SK-N-SH (cell line): ENCODE measurements at regions not wholly inside any gene's neighbourhood (a gene's known extent, or its start where the extent isn't known, plus 50 kb on each side); places are given as distances from the start of the nearest gene placed in this dataset.

Experiments
- EP300 ChIP-seq, 2 experiments: IDR thresholded peaks; 2 replicates each; pipeline versions ENCODE4 v1.4.0 to v1.6.1; 2012; ENCODE audit warnings: borderline replicate concordance in 1 of 2, low read depth in 1 of 2, low read length in 1 of 2
- MEF2A ChIP-seq: IDR thresholded peaks from 2 replicates; pipeline ENCODE4 v1.4.0; 2012; ENCODE audit warnings: low read depth, borderline replicate concordance
- MXI1 ChIP-seq: IDR thresholded peaks from 2 replicates; pipeline ENCODE4 v1.6.1; 2012; ENCODE audit warnings: mild to moderate bottlenecking, low read depth, low read length, improper control_type of control experiment
- POLR2AphosphoS5 ChIP-seq: IDR thresholded peaks from 2 replicates; pipeline ENCODE4 v1.6.1; 2012; ENCODE audit warnings: low read depth, low read length
- RAD21 ChIP-seq: IDR thresholded peaks from 2 replicates; pipeline ENCODE4 v1.6.1; 2012; ENCODE audit warnings: mild to moderate bottlenecking, low read length
- REST ChIP-seq: IDR thresholded peaks from 2 replicates; pipeline ENCODE4 v1.6.1; 2012; ENCODE audit warnings: mild to moderate bottlenecking, low read depth, low read length, moderate library complexity
- SMC3 ChIP-seq: IDR thresholded peaks from 2 replicates; pipeline ENCODE4 v1.6.1; 2012; ENCODE audit warnings: low read depth, low read length, improper control_type of control experiment
- USF1 ChIP-seq: IDR thresholded peaks from 2 replicates; pipeline ENCODE4 v1.4.0; 2012; ENCODE audit warnings: low read depth, borderline replicate concordance
- YY1 ChIP-seq: IDR thresholded peaks from 2 replicates; pipeline ENCODE4 v1.4.0; 2012; ENCODE audit warnings: low read depth, mild to moderate bottlenecking
- TF ChIP-seq, protein P1 (sequence below): fragments of 200-600 bp; sonication (generic); IDR thresholded peaks from 2 replicates; pipeline ENCODE4 v1.6.1; 2017; ENCODE audit warnings: antibody characterized with exemption, mild to moderate bottlenecking, moderate library complexity
- TF ChIP-seq, protein P2 (sequence below): IDR thresholded peaks from 2 replicates; pipeline ENCODE4; 2012

DNA sequence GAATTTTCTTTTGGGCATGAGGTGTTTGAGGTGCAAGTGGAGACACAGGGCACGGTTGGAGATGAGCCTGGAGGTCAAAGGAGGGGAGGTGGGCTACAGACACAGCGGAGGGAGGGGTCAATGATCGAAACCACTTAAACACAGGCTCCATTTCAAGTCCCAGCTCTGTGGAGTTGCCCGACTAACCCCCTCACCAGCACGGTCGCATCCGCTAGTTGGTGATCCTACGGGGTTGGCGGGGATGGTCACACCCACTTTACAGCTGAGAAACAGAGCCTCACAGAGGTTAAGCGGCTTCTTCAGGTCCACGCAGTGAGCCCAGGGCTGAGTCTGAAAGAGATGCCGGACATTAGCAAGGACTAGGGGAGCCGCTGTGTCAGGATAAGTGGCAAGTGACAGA is 60.1 kb upstream of the RUNX3 start:
- TF ChIP-seq, protein P1, sequence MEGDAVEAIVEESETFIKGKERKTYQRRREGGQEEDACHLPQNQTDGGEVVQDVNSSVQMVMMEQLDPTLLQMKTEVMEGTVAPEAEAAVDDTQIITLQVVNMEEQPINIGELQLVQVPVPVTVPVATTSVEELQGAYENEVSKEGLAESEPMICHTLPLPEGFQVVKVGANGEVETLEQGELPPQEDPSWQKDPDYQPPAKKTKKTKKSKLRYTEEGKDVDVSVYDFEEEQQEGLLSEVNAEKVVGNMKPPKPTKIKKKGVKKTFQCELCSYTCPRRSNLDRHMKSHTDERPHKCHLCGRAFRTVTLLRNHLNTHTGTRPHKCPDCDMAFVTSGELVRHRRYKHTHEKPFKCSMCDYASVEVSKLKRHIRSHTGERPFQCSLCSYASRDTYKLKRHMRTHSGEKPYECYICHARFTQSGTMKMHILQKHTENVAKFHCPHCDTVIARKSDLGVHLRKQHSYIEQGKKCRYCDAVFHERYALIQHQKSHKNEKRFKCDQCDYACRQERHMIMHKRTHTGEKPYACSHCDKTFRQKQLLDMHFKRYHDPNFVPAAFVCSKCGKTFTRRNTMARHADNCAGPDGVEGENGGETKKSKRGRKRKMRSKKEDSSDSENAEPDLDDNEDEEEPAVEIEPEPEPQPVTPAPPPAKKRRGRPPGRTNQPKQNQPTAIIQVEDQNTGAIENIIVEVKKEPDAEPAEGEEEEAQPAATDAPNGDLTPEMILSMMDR = no peak
- no peak for TF ChIP-seq SMC3
- no peak for TF ChIP-seq EP300 (IDR thresholded peaks at IDR 0.05; ENCODE audit: borderline replicate concordance in 1 of 2, low read depth in 1 of 2, low read length in 1 of 2)
- TF ChIP-seq, protein P2, sequence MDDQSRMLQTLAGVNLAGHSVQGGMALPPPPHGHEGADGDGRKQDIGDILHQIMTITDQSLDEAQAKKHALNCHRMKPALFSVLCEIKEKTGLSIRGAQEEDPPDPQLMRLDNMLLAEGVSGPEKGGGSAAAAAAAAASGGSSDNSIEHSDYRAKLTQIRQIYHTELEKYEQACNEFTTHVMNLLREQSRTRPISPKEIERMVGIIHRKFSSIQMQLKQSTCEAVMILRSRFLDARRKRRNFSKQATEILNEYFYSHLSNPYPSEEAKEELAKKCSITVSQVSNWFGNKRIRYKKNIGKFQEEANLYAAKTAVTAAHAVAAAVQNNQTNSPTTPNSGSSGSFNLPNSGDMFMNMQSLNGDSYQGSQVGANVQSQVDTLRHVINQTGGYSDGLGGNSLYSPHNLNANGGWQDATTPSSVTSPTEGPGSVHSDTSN = no peak
- no peak for TF ChIP-seq MXI1
- TF ChIP-seq RAD21 = no peak
- no peak for TF ChIP-seq USF1
- no peak for TF ChIP-seq YY1
- TF ChIP-seq POLR2AphosphoS5 = no peak
- TF ChIP-seq MEF2A = no peak
- TF ChIP-seq REST = no peak
